ENCODE measurements at regions not wholly inside any gene's neighbourhood (a gene's known extent, or its start where the extent isn't known, plus 50 kb on each side); places are given as distances from the start of the nearest gene placed in this dataset.
A peak's percentile ranks its signal among the peaks of the same experiment; 100 is the strongest.
"Not testable (repeated sequence)": the region's sequence is repeated elsewhere in the genome, so short reads cannot be mapped to it uniquely, and the experiment has no call there.

- not testable (repeated sequence) for DNase-seq (ENCODE audit: low spot score)
Observed at GRCh38 chr9:97248252-97248651, 59.2 kb upstream of the CCDC180 start.

GRCh38 chr9:97243606-97244005 is 63.9 kb upstream of the CCDC180 start:
- DNase-seq (ENCODE audit: low spot score), result no peak
- TF ChIP-seq CTCF (IDR thresholded peaks at IDR 0.05; ENCODE audit: extremely low read depth, missing control alignments), result no peak

- not testable (repeated sequence) for DNase-seq (ENCODE audit: low spot score)
Observed at GRCh38 chr9:97241430-97241829, 66.0 kb upstream of the CCDC180 start.

DNA sequence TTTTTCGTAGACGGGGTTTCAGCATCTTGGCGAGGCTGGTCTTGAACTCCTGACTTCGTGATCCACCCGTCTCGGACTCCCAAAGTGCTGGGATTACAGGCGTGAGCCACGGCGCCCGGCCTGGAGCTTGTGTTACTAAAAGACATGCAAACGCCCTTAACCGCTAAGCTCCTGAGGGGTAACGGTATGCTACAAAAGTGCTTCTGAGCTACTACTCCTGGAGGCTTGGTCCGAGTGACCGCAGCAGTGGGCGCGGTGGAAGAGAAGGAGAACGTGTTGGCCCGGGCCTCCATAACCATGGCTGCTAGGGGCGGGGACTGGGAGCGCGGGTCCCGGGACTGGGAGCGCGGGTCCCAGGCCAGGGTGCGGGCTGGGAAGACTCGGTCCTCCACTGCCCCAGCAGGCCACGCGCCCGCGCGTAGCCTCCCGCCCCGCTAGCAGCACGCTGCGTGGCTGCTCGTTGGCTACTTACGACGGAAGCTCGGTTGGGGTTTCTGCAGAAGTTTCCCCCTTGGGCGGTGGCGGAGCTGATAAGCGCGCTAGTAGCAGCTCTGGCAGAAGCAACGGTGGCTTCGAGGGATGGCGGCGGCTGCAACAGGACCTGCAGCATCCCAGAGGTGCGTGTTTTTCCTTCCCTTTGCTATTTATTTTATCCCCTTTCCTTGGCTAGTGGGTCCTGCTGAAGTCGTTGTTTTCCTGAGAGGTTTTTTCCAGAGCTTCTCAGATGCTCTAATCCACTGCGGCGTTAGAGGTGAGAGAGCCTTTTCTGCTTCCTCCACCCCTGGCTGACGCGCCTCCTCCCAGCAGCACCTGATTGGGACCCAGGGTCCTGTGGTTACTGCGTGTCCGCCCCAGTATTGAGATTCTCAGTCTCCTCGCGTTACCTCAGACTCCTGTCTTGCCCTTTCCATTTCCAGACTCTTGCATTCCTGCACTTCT is 69.2 kb upstream of the CCDC180 start:
- TF ChIP-seq CTCF (IDR thresholded peaks at IDR 0.05; ENCODE audit: extremely low read depth, missing control alignments), result no peak
- DNase-seq (ENCODE audit: low spot score), result peak; percentile 42

- DNase-seq (ENCODE audit: low spot score), result no peak
- no peak for TF ChIP-seq CTCF (IDR thresholded peaks at IDR 0.05; ENCODE audit: extremely low read depth, missing control alignments)
Observed at GRCh38 chr9:97237311-97237786, 70.1 kb upstream of the CCDC180 start.

- not testable (repeated sequence) for DNase-seq (ENCODE audit: low spot score)
Observed at GRCh38 chr9:97233009-97233400, 74.5 kb upstream of the CCDC180 start.

- DNase-seq (ENCODE audit: low spot score), result not testable (repeated sequence)
Observed at GRCh38 chr9:97232060-97233008, 75.1 kb upstream of the CCDC180 start.

DNA sequence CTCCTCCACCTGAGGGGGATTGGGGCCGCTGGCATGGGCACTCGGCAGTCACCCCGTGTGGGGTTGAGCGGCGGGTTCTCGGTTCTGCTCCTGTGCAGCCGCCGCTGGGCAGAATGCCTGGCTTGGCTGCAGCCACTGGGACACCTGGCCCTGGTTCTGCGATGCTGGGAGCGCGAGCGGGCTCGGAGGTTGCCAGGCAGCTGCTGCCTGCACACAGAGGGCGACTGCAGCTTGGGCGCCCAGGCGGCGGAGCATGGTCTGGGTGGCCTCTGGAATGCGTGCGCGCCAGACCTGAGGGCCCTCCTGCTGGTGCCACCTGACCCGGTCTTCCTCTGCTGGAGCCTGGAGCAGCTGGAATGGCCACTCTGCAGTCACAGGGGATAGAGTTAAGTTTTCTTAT is 85.1 kb upstream of the CCDC180 start:
- not testable (repeated sequence) for DNase-seq (ENCODE audit: low spot score)

DNA sequence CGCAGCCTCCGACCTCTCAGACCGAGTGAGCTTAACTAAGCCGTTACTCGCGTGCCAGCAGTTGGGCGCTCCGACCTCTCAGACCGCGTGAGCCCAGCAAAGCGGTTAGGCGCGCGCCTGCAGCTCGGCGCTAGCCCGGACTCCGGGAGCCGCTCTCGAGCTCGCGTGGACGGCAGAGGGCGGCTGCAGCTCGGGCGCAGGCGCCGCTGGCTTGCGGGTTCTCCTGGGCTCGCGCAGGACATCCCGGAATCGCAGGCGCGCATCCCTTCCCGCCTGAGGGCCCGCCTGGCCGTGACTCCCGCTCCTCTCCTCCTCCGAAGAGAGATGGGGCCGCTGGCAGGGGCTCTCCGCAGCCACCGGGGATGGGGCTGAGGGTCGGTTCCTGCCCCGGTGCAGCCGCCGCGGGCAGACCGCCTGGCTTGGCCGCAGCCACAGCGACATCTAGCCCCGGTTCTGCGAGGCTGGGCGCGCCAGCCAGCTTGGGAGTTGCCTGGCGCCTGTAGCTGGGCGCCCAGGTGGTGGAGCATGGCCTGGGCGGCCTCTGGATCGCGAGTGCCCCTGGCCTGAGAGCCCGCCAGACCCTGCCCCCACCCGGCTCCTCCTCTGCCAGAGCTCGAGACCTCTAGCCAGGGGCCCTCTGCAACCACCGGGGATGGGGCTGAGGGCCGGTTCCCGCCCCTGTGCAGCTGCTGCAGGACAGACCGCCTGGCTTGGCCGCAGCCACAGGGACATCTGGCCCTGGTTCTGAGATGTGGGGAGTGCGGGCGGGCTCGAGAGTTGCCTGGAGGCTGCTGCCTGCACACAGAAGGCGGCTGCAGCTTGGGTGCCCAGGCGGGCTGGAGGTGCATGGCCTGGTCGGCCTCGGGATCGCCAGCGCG is 85.7 kb upstream of the CCDC180 start:
- peak; percentile 13 for DNase-seq (ENCODE audit: low spot score)

- DNase-seq (ENCODE audit: low spot score), result peak; percentile 19
- no peak for TF ChIP-seq CTCF (IDR thresholded peaks at IDR 0.05; ENCODE audit: extremely low read depth, missing control alignments)
Observed at GRCh38 chr9:97220894-97221477, 86.5 kb upstream of the CCDC180 start.

DNA sequence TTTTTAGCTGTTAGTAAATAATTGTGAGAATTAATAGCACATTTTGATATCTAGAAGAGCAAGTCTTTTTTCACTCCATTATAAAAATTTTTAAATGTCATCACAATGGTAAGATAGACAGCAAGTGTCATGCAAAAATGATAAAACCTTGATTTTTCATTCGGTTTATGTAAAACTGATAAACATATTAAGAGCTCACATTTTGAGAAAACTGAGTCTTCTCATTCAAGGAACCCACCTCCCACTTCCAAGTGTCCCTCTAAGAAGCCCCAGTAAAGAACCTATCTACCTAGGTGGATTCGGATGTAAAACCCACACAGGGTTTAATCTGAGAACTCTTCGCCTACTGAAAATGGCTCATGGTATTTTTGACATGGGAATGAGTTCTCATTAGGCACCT is 87.1 kb upstream of the CCDC180 start:
- not testable (repeated sequence) for DNase-seq (ENCODE audit: low spot score)

- DNase-seq (ENCODE audit: low spot score), result not testable (repeated sequence)
Observed at GRCh38 chr9:97219443-97220140, 87.9 kb upstream of the CCDC180 start.

- not testable (repeated sequence) for DNase-seq (ENCODE audit: low spot score)
Observed at GRCh38 chr9:97215127-97215526, 92.3 kb upstream of the CCDC180 start.

All from GM20000 (cell line).